ENCODE measurements at regions not wholly inside any gene's neighbourhood (a gene's known extent, or its start where the extent isn't known, plus 50 kb on each side); places are given as distances from the start of the nearest gene placed in this dataset.

- no peak for DNase-seq
These were observed 59.5 kb downstream of the ZIC5 start for GRCh38 chr13:99911965-99912566.

GRCh38 chr13:99911069-99911964 lies 60.2 kb downstream of the ZIC5 start:
- no peak for DNase-seq

GRCh38 chr13:99909836-99910619 lies 61.5 kb downstream of the ZIC5 start:
- DNase-seq: no peak

- no peak for DNase-seq
These were observed 62.3 kb downstream of the ZIC5 start for GRCh38 chr13:99909097-99909835.

GRCh38 chr13:99908140-99908803 lies 63.3 kb downstream of the ZIC5 start:
- no peak for DNase-seq

GRCh38 chr13:99907627-99908026 lies 63.9 kb downstream of the ZIC5 start:
- DNase-seq: no peak

- no peak for DNase-seq
These were observed 64.5 kb downstream of the ZIC5 start for GRCh38 chr13:99907038-99907437.

GRCh38 chr13:99905814-99906213 lies 65.8 kb downstream of the ZIC5 start:
- no peak for DNase-seq

GRCh38 chr13:99905224-99905623 lies 66.3 kb downstream of the ZIC5 start:
- DNase-seq: no peak

GRCh38 chr13:99903140-99903539 lies 68.4 kb downstream of the ZIC5 start:
- DNase-seq: no peak

GRCh38 chr13:99902657-99903056 lies 68.9 kb downstream of the ZIC5 start:
- DNase-seq: no peak

GRCh38 chr13:99900960-99901359 lies 70.6 kb downstream of the ZIC5 start:
- no peak for DNase-seq

- DNase-seq: no peak
These were observed 73.1 kb downstream of the ZIC5 start for GRCh38 chr13:99898421-99898820.

GRCh38 chr13:99897076-99897440 lies 74.5 kb downstream of the ZIC5 start:
- no peak for DNase-seq

GRCh38 chr13:99896369-99897075 lies 75.0 kb downstream of the ZIC5 start:
- DNase-seq: no peak

GRCh38 chr13:99895444-99896368 lies 75.9 kb downstream of the ZIC5 start:
- DNase-seq: no peak

- no peak for DNase-seq
These were observed 76.6 kb downstream of the ZIC5 start for GRCh38 chr13:99894840-99895443.

- DNase-seq: no peak
These were observed 77.3 kb downstream of the ZIC5 start for GRCh38 chr13:99894105-99894839.

- DNase-seq: no peak
These were observed 78.0 kb downstream of the ZIC5 start for GRCh38 chr13:99893567-99893966.
